Brain microvascular endothelial cell (primary cell): ENCODE measurements at regions not wholly inside any gene's neighbourhood (a gene's known extent, or its start where the extent isn't known, plus 50 kb on each side); places are given as distances from the start of the nearest gene placed in this dataset.

Source experiments
- DNase-seq: peaks from one replicate; pipeline ENCODE4 v3.0.0-alpha.2; 2020
- H3K27ac ChIP-seq: fragments of 250-450 bp; sonication (Bioruptor Pico); 2 replicates; pipeline ENCODE4 v1.5.1; 2020; ENCODE audit warnings: mild to moderate bottlenecking, moderate library complexity
- H3K27me3 ChIP-seq: fragments of 250-450 bp; sonication (Bioruptor Pico); replicated peaks from 2 replicates; pipeline ENCODE4 v1.5.1; 2020; ENCODE audit warnings: mild to moderate bottlenecking
- H3K36me3 ChIP-seq: fragments of 250-450 bp; sonication (Bioruptor Pico); replicated peaks from 2 replicates; pipeline ENCODE4 v1.5.1; 2020; ENCODE audit warnings: mild to moderate bottlenecking
- H3K4me3 ChIP-seq: 2 replicates; pipeline ENCODE4 v1.5.1; 2011; ENCODE audit warnings: low read depth, mild to moderate bottlenecking, control low read depth, low read length, moderate library complexity
- CTCF ChIP-seq: IDR thresholded peaks from 2 replicates; pipeline ENCODE4 v1.5.1; 2011; ENCODE audit warnings: low read depth, mild to moderate bottlenecking, moderate library complexity, low read length, control low read depth, inconsistent platforms; ENCODE audit errors: missing control alignments
- in situ Hi-C: cut with HindIII; loops from 2 replicates; pipeline ENCODE4 v1.10.0; 2017; ENCODE audit warnings: low sequenced_read_pairs, low pct_ligation_motif_present

- in situ Hi-C loops: no loop called here
Measured at GRCh38 chr3:71900057-71900456, 115.1 kb upstream of the PROK2 start.

GRCh38 chr3:71896751-71897150, 111.8 kb upstream of the PROK2 start:
- Histone ChIP-seq H3K4me3 (no peak overlapping the region), H3K36me3 (no peaks in the 10 kb centered on the region), H3K27ac (no peak overlapping the region), H3K27me3 (no peaks in the 10 kb centered on the region)
- no peak for DNase-seq
- no peak for TF ChIP-seq CTCF
- in situ Hi-C loops: no loop called here

More at GRCh38 chr3:71900057-71900456, 115.1 kb upstream of the PROK2 start:
- DNase-seq: no peak
- H3K36me3 ChIP-seq: no peaks in the 10 kb centered on the region
- H3K27me3 ChIP-seq: no peaks in the 10 kb centered on the region
- no peak for TF ChIP-seq CTCF
- H3K4me3 ChIP-seq: no peak overlapping the region
- H3K27ac ChIP-seq: no peak overlapping the region

- TF ChIP-seq CTCF: no peak
- in situ Hi-C loops: no loop called here
Measured at GRCh38 chr3:71893702-71894479, 108.9 kb upstream of the PROK2 start.

GRCh38 chr3:71893122-71893521, 108.2 kb upstream of the PROK2 start:
- no peak overlapping the region for H3K4me3 ChIP-seq
- H3K36me3 ChIP-seq: no peaks in the 10 kb centered on the region
- H3K27me3 ChIP-seq: no peaks in the 10 kb centered on the region
- in situ Hi-C loops: no loop called here
- no peak for TF ChIP-seq CTCF
- no peak for DNase-seq
- no peak overlapping the region for H3K27ac ChIP-seq

More at GRCh38 chr3:71893702-71894479, 108.9 kb upstream of the PROK2 start:
- DNase-seq: no peak
- no peak overlapping the region for H3K4me3 ChIP-seq
- no peaks in the 10 kb centered on the region for H3K27me3 ChIP-seq
- no peaks in the 10 kb centered on the region for H3K36me3 ChIP-seq
- no peak overlapping the region for H3K27ac ChIP-seq

GRCh38 chr3:71891483-71891882, 106.5 kb upstream of the PROK2 start:
- H3K27ac ChIP-seq: no peak overlapping the region
- no peaks in the 10 kb centered on the region for H3K27me3 ChIP-seq
- no peak for TF ChIP-seq CTCF
- H3K36me3 ChIP-seq: no peaks in the 10 kb centered on the region
- in situ Hi-C loops: no loop called here
- no peak overlapping the region for H3K4me3 ChIP-seq
- DNase-seq: no peak
